ENCODE measurements at regions not wholly inside any gene's neighbourhood (a gene's known extent, or its start where the extent isn't known, plus 50 kb on each side); places are given as distances from the start of the nearest gene placed in this dataset.

DNA sequence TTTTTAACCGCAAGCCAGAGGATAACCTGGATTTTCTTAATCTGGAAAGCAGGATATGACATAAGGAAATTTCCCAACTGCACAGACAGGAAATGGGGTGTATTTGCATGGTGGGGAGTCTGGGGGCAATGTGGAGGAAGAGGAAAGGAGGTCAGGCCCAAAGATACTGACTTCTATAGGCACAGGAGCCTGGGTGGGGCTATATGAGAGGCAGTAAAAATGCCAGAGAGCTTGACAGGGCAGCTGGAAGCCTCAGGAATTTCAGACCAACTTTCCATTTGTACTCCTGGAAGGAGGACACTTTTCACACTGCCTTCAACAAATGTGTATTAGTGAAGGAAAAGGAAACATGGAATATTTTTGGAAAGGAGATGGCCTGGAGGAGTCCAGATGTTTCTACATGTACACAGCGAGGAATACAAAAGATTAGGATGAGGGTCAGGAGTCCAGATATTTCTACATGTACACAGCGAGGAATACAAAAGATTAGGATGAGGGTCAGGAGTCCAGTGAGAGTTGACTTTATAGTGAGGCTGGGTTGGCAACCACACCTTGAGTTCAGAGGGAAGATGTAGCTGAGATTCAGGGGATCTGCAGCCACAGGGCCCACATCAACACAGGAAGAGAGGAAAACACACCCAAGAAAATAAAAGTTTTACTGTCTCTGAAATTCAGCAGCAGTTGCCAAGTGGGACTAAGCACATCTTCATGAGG, 111.9 kb upstream of the PTPRG start:
- peaks cover 47% of the 10 kb centered on the region for H3K4me1 Mint-ChIP-seq (ENCODE audit: low read depth)
- H3K9me3 Mint-ChIP-seq: no peaks in the 10 kb centered on the region
- TF ChIP-seq, protein P1, sequence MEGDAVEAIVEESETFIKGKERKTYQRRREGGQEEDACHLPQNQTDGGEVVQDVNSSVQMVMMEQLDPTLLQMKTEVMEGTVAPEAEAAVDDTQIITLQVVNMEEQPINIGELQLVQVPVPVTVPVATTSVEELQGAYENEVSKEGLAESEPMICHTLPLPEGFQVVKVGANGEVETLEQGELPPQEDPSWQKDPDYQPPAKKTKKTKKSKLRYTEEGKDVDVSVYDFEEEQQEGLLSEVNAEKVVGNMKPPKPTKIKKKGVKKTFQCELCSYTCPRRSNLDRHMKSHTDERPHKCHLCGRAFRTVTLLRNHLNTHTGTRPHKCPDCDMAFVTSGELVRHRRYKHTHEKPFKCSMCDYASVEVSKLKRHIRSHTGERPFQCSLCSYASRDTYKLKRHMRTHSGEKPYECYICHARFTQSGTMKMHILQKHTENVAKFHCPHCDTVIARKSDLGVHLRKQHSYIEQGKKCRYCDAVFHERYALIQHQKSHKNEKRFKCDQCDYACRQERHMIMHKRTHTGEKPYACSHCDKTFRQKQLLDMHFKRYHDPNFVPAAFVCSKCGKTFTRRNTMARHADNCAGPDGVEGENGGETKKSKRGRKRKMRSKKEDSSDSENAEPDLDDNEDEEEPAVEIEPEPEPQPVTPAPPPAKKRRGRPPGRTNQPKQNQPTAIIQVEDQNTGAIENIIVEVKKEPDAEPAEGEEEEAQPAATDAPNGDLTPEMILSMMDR (IDR thresholded peaks at IDR 0.05): no peak
- no peak overlapping the region for H3K4me3 Mint-ChIP-seq
- no peaks in the 10 kb centered on the region; the same call in 1 of the 2 replicates for H3K27me3 Mint-ChIP-seq (ENCODE audit: insufficient read depth)
- H3K27ac Mint-ChIP-seq: no peak overlapping the region
- no peak for DNase-seq
- no peaks in the 10 kb centered on the region for H3K36me3 Mint-ChIP-seq (ENCODE audit: low read depth)

DNA sequence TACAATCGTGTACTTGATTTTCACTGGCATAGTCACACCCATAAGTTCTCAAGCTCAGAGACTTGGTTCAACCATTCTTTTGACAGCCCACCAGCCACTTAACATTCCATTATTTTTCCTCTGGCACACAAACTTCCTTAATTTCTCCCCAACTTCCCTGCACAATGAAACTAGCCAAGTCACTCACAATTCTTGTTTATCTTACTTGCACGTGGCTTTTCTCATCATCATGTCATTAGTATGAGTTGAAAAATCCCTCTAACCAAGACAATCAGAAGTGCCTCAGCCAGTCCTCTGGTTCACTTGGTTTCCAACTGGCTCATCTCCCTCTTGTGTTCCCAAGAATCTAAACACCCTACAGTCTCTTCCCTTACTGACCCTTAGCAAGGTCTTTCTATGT, 110.5 kb upstream of the PTPRG start:
- Mint-ChIP-seq H3K27me3 (ENCODE audit: insufficient read depth) (no peaks in the 10 kb centered on the region; the same call in 1 of the 2 replicates), H3K4me3 (no peak overlapping the region), H3K9me3 (no peaks in the 10 kb centered on the region), H3K36me3 (ENCODE audit: low read depth) (no peaks in the 10 kb centered on the region), H3K4me1 (ENCODE audit: low read depth) (peaks cover 55% of the 10 kb centered on the region), H3K27ac (peak overlapping the region; percentile 25; the same call in 1 of the 2 replicates)
- no peak for DNase-seq
- TF ChIP-seq, protein P1 (IDR thresholded peaks at IDR 0.05): no peak

GRCh38 chr3:61451841-61452240, 109.5 kb upstream of the PTPRG start:
- DNase-seq: peak; percentile 45
- H3K4me1 Mint-ChIP-seq (ENCODE audit: low read depth): peaks cover 55% of the 10 kb centered on the region
- H3K36me3 Mint-ChIP-seq (ENCODE audit: low read depth): no peaks in the 10 kb centered on the region
- no peaks in the 10 kb centered on the region; the same call in 1 of the 2 replicates for H3K27me3 Mint-ChIP-seq (ENCODE audit: insufficient read depth)
- H3K27ac Mint-ChIP-seq: peak overlapping the region; percentile 92
- H3K4me3 Mint-ChIP-seq: peak overlapping the region; percentile 30
- no peaks in the 10 kb centered on the region for H3K9me3 Mint-ChIP-seq
- TF ChIP-seq, protein P1 (IDR thresholded peaks at IDR 0.05): no peak

DNA sequence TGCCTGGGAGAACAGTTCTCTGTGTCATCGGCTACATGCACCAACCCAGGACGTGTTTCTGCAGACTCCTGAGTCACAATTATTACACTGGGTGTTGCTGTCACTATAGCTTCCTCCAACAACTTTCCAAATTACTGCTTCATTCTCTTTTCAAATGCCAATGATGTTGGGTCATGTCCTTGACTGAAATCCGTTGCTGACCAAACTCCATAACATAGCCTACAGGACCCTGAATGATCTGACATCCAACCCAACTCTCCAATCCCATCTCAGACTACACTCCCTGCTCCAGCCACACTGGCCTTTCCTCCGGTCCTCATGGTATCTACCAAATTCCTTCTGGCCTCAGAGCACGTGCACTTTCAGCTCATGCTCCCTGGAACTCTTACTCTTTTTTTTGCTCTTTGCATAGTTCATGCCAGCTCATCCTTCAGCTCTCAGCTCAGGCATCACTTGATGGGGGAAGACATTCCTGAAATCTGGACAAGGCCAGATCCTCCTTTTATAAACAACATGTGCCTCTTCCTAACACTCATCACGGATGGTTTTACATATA, 108.8 kb upstream of the PTPRG start:
- Mint-ChIP-seq H3K4me3 (peak overlapping the region; percentile 30), H3K27me3 (ENCODE audit: insufficient read depth) (no peaks in the 10 kb centered on the region; the same call in 1 of the 2 replicates), H3K36me3 (ENCODE audit: low read depth) (no peaks in the 10 kb centered on the region), H3K27ac (peak overlapping the region; percentile 92), H3K4me1 (ENCODE audit: low read depth) (peaks cover 55% of the 10 kb centered on the region), H3K9me3 (no peaks in the 10 kb centered on the region)
- TF ChIP-seq, protein P1 (IDR thresholded peaks at IDR 0.05): no peak
- peak; percentile 90 for DNase-seq

GRCh38 chr3:61454006-61454585, 107.3 kb upstream of the PTPRG start:
- Mint-ChIP-seq H3K4me1 (ENCODE audit: low read depth) (peaks cover 55% of the 10 kb centered on the region), H3K27ac (peak overlapping the region; percentile 92), H3K36me3 (ENCODE audit: low read depth) (no peaks in the 10 kb centered on the region), H3K9me3 (no peaks in the 10 kb centered on the region), H3K4me3 (no peak overlapping the region), H3K27me3 (ENCODE audit: insufficient read depth) (peaks cover 5% of the 10 kb centered on the region)
- peak; percentile 9 for DNase-seq
- TF ChIP-seq, protein P1 (IDR thresholded peaks at IDR 0.05): no peak

Measured in HFFc6 (cell line).